NB4 (cell line): ENCODE measurements at regions not wholly inside any gene's neighbourhood (a gene's known extent, or its start where the extent isn't known, plus 50 kb on each side); places are given as distances from the start of the nearest gene placed in this dataset.

Source experiments
- CTCF ChIP-seq: IDR thresholded peaks from one replicate; pipeline ENCODE4 v1.5.1; 2012; ENCODE audit warnings: low read depth, low read length
- POLR2A ChIP-seq: IDR thresholded peaks from 2 replicates; pipeline ENCODE4 v1.6.1; 2011; ENCODE audit warnings: mild to moderate bottlenecking; ENCODE audit not compliant: insufficient read length; ENCODE audit errors: extremely low read depth

GRCh38 chr11:35050541-35050995, 88.4 kb upstream of the CD44 start:
- TF ChIP-seq POLR2A (no peak), CTCF (no peak)
